GM23338 (cell line): ENCODE measurements at regions not wholly inside any gene's neighbourhood (a gene's known extent, or its start where the extent isn't known, plus 50 kb on each side); places are given as distances from the start of the nearest gene placed in this dataset.

Experiments
- ATAC-seq: fragments of 200-7000 bp; cut with Tn5 transposase; 3 replicates; pipeline ENCODE4 v1.9.1; 2020
- DNase-seq: peaks from one replicate; pipeline ENCODE4 v3.0.0-alpha.2; 2015; ENCODE audit warnings: low spot score
- H2AFZ ChIP-seq: fragments of 200-600 bp; sonication (generic); 2 replicates; pipeline ENCODE4 v1.8.0; 2016; ENCODE audit warnings: antibody characterized with exemption, mild to moderate bottlenecking, moderate library complexity
- H3F3A ChIP-seq: fragments of 200-600 bp; sonication (generic); replicated peaks from 2 replicates; pipeline ENCODE4 v1.8.0; 2017; ENCODE audit warnings: antibody characterized with exemption, mixed run types, low read depth
- H3K27ac ChIP-seq: fragments of 200-600 bp; sonication (generic); 2 replicates; pipeline ENCODE4 v1.6.1; 2016; ENCODE audit warnings: low read depth
- H3K27me3 ChIP-seq: fragments of 200-600 bp; sonication (generic); 2 replicates; pipeline ENCODE4 v1.8.0; 2016; ENCODE audit warnings: mild to moderate bottlenecking, mixed run types, moderate library complexity; ENCODE audit not compliant: insufficient read depth
- H3K36me3 ChIP-seq: fragments of 200-600 bp; sonication (generic); 2 replicates; pipeline ENCODE4 v1.8.0; 2016; ENCODE audit warnings: mild to moderate bottlenecking; ENCODE audit not compliant: insufficient read depth
- H3K4me1 ChIP-seq: fragments of 200-600 bp; sonication (generic); 2 replicates; pipeline ENCODE4 v1.8.0; 2016; ENCODE audit warnings: mild to moderate bottlenecking, moderate library complexity; ENCODE audit not compliant: insufficient read depth
- H3K4me2 ChIP-seq: fragments of 200-600 bp; sonication (generic); 2 replicates; pipeline ENCODE4 v1.7.1; 2017; ENCODE audit warnings: mixed run types
- H3K4me3 ChIP-seq: fragments of 200-600 bp; sonication (generic); 2 replicates; pipeline ENCODE4 v1.6.1; 2016; ENCODE audit warnings: mixed run types
- H3K79me2 ChIP-seq: fragments of 200-600 bp; sonication (generic); replicated peaks from 2 replicates; pipeline ENCODE4 v1.8.0; 2017; ENCODE audit warnings: mild to moderate bottlenecking; ENCODE audit not compliant: insufficient read depth
- H3K9me2 ChIP-seq: fragments of 200-600 bp; sonication (generic); 2 replicates; pipeline ENCODE4 v1.8.0; 2017; ENCODE audit not compliant: insufficient read depth
- H4K20me1 ChIP-seq: fragments of 200-600 bp; sonication (generic); replicated peaks from 2 replicates; pipeline ENCODE4 v1.8.0; 2017; ENCODE audit warnings: mild to moderate bottlenecking; ENCODE audit not compliant: insufficient read depth
- H3K27ac Mint-ChIP-seq: 2 replicates; pipeline ENCODE4 v1.8.0; 2020; ENCODE audit warnings: inconsistent platforms, mild to moderate bottlenecking, moderate library complexity, mixed read lengths
- H3K27me3 Mint-ChIP-seq: 3 replicates; pipeline ENCODE4 v1.8.0; 2022; ENCODE audit warnings: low read depth, mild to moderate bottlenecking, moderate library complexity, mixed read lengths, inconsistent platforms; ENCODE audit not compliant: insufficient read depth, poor library complexity
- H3K36me3 Mint-ChIP-seq: 3 replicates; pipeline ENCODE4 v1.8.0; 2021; ENCODE audit warnings: low read depth, mild to moderate bottlenecking, inconsistent platforms, moderate library complexity, mixed read lengths
- H3K4me1 Mint-ChIP-seq: 3 replicates; pipeline ENCODE4 v1.8.0; 2020; ENCODE audit warnings: mild to moderate bottlenecking, inconsistent platforms, mixed read lengths
- H3K4me3 Mint-ChIP-seq: 3 replicates; pipeline ENCODE4 v1.8.0; 2021; ENCODE audit warnings: moderate library complexity, mild to moderate bottlenecking, inconsistent platforms, mixed read lengths
- H3K9me3 Mint-ChIP-seq: 3 replicates; pipeline ENCODE4 v1.8.0; 2020; ENCODE audit warnings: moderate library complexity, mild to moderate bottlenecking, inconsistent platforms, mixed read lengths
- CREB1 ChIP-seq: fragments of 250-450 bp; sonication (Bioruptor Pico); IDR thresholded peaks from 2 replicates; pipeline ENCODE4 v1.5.0; 2020; ENCODE audit warnings: low read depth, mild to moderate bottlenecking, moderate library complexity
- EZH2phosphoT487 ChIP-seq: fragments of 200-600 bp; sonication (generic); IDR thresholded peaks from one replicate; pipeline ENCODE4 v1.8.1; 2018; ENCODE audit warnings: antibody characterized with exemption; ENCODE audit not compliant: unreplicated experiment
- JUNB ChIP-seq: IDR thresholded peaks from one replicate; pipeline ENCODE4 v1.6.1; 2016; ENCODE audit warnings: antibody characterized with exemption; ENCODE audit not compliant: unreplicated experiment
- NANOG ChIP-seq: IDR thresholded peaks from 2 replicates; pipeline ENCODE4 v1.6.1; 2016; ENCODE audit warnings: antibody characterized with exemption, borderline replicate concordance
- STAT1 ChIP-seq: IDR thresholded peaks from one replicate; pipeline ENCODE4 v1.6.1; 2016; ENCODE audit warnings: antibody characterized with exemption; ENCODE audit not compliant: unreplicated experiment
- ZNF114 ChIP-seq: fragments of 250-450 bp; sonication (Bioruptor Pico); IDR thresholded peaks from 2 replicates; pipeline ENCODE4 v1.5.0; 2020; ENCODE audit warnings: mild to moderate bottlenecking, moderate library complexity
- ZNF331 ChIP-seq: fragments of 250-450 bp; sonication (Bioruptor Pico); IDR thresholded peaks from 2 replicates; pipeline ENCODE4 v1.5.0; 2020; ENCODE audit warnings: low read depth, mild to moderate bottlenecking, moderate library complexity
- TF ChIP-seq, protein P1 (sequence below): fragments of 250-450 bp; sonication (Bioruptor Pico); IDR thresholded peaks from 2 replicates; pipeline ENCODE4 v1.5.0; 2020; ENCODE audit warnings: mild to moderate bottlenecking, moderate library complexity
- TF ChIP-seq, protein P2 (sequence below): IDR thresholded peaks from one replicate; pipeline ENCODE4 v1.6.1; 2018; ENCODE audit warnings: antibody characterized with exemption; ENCODE audit not compliant: unreplicated experiment
- TF ChIP-seq, protein P3 (sequence below), 2 experiments: fragments of 200-600 bp in 1 of 2; sonication (generic) in 1 of 2; conservative IDR thresholded peaks; 2 replicates each; pipeline versions ENCODE4 v1.5.1 to v1.6.1; 2016 to 2017; ENCODE audit warnings: antibody characterized with exemption in 2 of 2, low read depth in 2 of 2, mild to moderate bottlenecking in 2 of 2, moderate library complexity in 1 of 2
- TF ChIP-seq, protein P4 (sequence below): IDR thresholded peaks from 2 replicates; pipeline ENCODE4 v1.6.1; 2016; ENCODE audit warnings: antibody characterized with exemption

DNA sequence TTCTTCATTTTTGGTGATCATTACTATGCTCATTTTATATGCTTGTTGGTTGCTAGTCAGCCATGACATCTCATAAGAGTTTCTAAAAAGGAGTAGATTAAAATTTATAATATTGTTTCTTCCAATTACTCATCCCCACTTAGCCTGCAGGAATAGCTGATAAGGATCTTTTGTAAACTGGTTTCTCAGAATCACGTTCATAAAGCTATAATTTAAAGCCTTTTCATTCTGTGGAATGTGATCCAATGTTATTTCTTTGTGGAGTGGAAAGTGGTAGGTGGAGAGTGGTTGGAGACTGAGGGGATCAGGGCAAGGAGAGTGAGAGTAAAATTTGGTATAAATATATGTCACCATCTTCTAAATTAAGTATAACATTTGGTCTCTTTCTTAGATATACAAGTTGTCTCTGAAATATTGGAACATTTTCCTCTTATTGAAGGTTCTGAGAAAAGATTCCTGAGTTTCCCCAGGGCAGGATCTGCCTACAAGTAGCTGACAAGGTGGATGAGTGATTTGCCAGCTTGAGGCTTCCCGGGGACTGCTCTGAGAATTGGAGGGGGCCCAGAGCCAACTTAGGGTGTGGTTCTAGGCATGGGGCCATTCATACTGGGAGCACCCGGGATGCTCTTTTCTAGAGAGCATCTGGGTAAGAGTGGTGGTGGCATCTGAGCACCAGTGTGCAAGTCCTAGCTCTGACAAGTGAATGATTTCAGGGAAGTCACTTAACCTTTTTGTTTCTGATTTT, 116.4 kb downstream of the TBX19 start:
- Histone ChIP-seq H4K20me1 (no peaks in the 10 kb centered on the region), H3K36me3 (no peaks in the 10 kb centered on the region), H3F3A (no peaks in the 10 kb centered on the region), H2AFZ (no peak overlapping the region), H3K27ac (no peak overlapping the region), H3K9me2 (0 out of 2 replicates have a peak, but pooled peaks cover 11% of the 10 kb centered on the region), H3K79me2 (no peaks in the 10 kb centered on the region), H3K4me1 (peaks cover 8% of the 10 kb centered on the region), H3K4me2 (no peak overlapping the region), H3K4me3 (no peak overlapping the region), H3K27me3 (no peaks in the 10 kb centered on the region)
- TF ChIP-seq, protein P1, sequence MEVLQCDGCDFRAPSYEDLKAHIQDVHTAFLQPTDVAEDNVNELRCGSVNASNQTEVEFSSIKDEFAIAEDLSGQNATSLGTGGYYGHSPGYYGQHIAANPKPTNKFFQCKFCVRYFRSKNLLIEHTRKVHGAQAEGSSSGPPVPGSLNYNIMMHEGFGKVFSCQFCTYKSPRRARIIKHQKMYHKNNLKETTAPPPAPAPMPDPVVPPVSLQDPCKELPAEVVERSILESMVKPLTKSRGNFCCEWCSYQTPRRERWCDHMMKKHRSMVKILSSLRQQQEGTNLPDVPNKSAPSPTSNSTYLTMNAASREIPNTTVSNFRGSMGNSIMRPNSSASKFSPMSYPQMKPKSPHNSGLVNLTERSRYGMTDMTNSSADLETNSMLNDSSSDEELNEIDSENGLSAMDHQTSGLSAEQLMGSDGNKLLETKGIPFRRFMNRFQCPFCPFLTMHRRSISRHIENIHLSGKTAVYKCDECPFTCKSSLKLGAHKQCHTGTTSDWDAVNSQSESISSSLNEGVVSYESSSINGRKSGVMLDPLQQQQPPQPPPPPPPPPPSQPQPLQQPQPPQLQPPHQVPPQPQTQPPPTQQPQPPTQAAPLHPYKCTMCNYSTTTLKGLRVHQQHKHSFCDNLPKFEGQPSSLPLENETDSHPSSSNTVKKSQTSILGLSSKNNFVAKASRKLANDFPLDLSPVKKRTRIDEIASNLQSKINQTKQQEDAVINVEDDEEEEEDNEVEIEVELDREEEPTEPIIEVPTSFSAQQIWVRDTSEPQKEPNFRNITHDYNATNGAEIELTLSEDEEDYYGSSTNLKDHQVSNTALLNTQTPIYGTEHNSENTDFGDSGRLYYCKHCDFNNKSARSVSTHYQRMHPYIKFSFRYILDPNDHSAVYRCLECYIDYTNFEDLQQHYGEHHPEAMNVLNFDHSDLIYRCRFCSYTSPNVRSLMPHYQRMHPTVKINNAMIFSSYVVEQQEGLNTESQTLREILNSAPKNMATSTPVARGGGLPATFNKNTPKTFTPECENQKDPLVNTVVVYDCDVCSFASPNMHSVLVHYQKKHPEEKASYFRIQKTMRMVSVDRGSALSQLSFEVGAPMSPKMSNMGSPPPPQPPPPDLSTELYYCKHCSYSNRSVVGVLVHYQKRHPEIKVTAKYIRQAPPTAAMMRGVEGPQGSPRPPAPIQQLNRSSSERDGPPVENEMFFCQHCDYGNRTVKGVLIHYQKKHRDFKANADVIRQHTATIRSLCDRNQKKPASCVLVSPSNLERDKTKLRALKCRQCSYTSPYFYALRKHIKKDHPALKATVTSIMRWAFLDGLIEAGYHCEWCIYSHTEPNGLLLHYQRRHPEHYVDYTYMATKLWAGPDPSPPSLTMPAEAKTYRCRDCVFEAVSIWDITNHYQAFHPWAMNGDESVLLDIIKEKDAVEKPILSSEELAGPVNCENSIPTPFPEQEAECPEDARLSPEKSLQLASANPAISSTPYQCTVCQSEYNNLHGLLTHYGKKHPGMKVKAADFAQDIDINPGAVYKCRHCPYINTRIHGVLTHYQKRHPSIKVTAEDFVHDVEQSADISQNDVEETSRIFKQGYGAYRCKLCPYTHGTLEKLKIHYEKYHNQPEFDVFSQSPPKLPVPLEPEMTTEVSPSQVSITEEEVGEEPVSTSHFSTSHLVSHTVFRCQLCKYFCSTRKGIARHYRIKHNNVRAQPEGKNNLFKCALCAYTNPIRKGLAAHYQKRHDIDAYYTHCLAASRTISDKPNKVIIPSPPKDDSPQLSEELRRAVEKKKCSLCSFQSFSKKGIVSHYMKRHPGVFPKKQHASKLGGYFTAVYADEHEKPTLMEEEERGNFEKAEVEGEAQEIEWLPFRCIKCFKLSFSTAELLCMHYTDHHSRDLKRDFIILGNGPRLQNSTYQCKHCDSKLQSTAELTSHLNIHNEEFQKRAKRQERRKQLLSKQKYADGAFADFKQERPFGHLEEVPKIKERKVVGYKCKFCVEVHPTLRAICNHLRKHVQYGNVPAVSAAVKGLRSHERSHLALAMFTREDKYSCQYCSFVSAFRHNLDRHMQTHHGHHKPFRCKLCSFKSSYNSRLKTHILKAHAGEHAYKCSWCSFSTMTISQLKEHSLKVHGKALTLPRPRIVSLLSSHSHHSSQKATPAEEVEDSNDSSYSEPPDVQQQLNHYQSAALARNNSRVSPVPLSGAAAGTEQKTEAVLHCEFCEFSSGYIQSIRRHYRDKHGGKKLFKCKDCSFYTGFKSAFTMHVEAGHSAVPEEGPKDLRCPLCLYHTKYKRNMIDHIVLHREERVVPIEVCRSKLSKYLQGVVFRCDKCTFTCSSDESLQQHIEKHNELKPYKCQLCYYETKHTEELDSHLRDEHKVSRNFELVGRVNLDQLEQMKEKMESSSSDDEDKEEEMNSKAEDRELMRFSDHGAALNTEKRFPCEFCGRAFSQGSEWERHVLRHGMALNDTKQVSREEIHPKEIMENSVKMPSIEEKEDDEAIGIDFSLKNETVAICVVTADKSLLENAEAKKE, result no peak
- TF ChIP-seq, protein P2, sequence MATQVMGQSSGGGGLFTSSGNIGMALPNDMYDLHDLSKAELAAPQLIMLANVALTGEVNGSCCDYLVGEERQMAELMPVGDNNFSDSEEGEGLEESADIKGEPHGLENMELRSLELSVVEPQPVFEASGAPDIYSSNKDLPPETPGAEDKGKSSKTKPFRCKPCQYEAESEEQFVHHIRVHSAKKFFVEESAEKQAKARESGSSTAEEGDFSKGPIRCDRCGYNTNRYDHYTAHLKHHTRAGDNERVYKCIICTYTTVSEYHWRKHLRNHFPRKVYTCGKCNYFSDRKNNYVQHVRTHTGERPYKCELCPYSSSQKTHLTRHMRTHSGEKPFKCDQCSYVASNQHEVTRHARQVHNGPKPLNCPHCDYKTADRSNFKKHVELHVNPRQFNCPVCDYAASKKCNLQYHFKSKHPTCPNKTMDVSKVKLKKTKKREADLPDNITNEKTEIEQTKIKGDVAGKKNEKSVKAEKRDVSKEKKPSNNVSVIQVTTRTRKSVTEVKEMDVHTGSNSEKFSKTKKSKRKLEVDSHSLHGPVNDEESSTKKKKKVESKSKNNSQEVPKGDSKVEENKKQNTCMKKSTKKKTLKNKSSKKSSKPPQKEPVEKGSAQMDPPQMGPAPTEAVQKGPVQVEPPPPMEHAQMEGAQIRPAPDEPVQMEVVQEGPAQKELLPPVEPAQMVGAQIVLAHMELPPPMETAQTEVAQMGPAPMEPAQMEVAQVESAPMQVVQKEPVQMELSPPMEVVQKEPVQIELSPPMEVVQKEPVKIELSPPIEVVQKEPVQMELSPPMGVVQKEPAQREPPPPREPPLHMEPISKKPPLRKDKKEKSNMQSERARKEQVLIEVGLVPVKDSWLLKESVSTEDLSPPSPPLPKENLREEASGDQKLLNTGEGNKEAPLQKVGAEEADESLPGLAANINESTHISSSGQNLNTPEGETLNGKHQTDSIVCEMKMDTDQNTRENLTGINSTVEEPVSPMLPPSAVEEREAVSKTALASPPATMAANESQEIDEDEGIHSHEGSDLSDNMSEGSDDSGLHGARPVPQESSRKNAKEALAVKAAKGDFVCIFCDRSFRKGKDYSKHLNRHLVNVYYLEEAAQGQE, result no peak
- no peak for TF ChIP-seq JUNB
- TF ChIP-seq, protein P3, sequence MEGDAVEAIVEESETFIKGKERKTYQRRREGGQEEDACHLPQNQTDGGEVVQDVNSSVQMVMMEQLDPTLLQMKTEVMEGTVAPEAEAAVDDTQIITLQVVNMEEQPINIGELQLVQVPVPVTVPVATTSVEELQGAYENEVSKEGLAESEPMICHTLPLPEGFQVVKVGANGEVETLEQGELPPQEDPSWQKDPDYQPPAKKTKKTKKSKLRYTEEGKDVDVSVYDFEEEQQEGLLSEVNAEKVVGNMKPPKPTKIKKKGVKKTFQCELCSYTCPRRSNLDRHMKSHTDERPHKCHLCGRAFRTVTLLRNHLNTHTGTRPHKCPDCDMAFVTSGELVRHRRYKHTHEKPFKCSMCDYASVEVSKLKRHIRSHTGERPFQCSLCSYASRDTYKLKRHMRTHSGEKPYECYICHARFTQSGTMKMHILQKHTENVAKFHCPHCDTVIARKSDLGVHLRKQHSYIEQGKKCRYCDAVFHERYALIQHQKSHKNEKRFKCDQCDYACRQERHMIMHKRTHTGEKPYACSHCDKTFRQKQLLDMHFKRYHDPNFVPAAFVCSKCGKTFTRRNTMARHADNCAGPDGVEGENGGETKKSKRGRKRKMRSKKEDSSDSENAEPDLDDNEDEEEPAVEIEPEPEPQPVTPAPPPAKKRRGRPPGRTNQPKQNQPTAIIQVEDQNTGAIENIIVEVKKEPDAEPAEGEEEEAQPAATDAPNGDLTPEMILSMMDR (conservative IDR thresholded peaks at IDR 0.05; ENCODE audit: low read depth in 2 of 2), result no peak
- TF ChIP-seq EZH2phosphoT487, result no peak
- TF ChIP-seq CREB1, result no peak
- no peak for TF ChIP-seq ZNF114 (CRISPR knock-in tag)
- no peak for TF ChIP-seq ZNF331 (CRISPR knock-in tag)
- no peak for TF ChIP-seq NANOG
- TF ChIP-seq, protein P4, sequence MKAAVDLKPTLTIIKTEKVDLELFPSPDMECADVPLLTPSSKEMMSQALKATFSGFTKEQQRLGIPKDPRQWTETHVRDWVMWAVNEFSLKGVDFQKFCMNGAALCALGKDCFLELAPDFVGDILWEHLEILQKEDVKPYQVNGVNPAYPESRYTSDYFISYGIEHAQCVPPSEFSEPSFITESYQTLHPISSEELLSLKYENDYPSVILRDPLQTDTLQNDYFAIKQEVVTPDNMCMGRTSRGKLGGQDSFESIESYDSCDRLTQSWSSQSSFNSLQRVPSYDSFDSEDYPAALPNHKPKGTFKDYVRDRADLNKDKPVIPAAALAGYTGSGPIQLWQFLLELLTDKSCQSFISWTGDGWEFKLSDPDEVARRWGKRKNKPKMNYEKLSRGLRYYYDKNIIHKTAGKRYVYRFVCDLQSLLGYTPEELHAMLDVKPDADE, result no peak
- TF ChIP-seq STAT1, result no peak
- Mint-ChIP-seq H3K9me3 (no peaks in the 10 kb centered on the region), H3K4me3 (no peak overlapping the region), H3K4me1 (peaks cover 14% of the 10 kb centered on the region), H3K36me3 (no peaks in the 10 kb centered on the region), H3K27ac (no peak overlapping the region), H3K27me3 (peaks cover 3% of the 10 kb centered on the region)
- no peak for ATAC-seq
- DNase-seq, result no peak
